CD14-positive monocyte (primary cell): ENCODE measurements at regions not wholly inside any gene's neighbourhood (a gene's known extent, or its start where the extent isn't known, plus 50 kb on each side); places are given as distances from the start of the nearest gene placed in this dataset.
"Not testable (repeated sequence)": the region's sequence is repeated elsewhere in the genome, so short reads cannot be mapped to it uniquely, and the experiment has no call there.

ENCODE experiments used
- DNase-seq, 3 donors: peaks; one replicate each; pipeline ENCODE4 v3.0.0-alpha.2; 2011 to 2022
- H2AFZ ChIP-seq: 2 replicates; pipeline ENCODE4 v1.6.0; 2012; ENCODE audit warnings: mild to moderate bottlenecking, low read depth, low read length, inconsistent platforms; ENCODE audit not compliant: insufficient read depth, poor library complexity, severe bottlenecking
- H3K27ac ChIP-seq, 2 donors: 1 replicate in 1 of 2; 2 replicates in 1 of 2; pipeline ENCODE4 v1.5.1; 2012 to 2013; ENCODE audit warnings: low read length in 2 of 2, control low read depth in 1 of 2, inconsistent platforms in 1 of 2, low read depth in 1 of 2, mild to moderate bottlenecking in 1 of 2
- H3K27me3 ChIP-seq, 2 donors: one replicate each; pipeline versions ENCODE4 v1.6.0 to v1.6.1; 2011 to 2013; ENCODE audit warnings: low read length in 2 of 2; ENCODE audit not compliant: control insufficient read depth in 2 of 2, insufficient read depth in 2 of 2
- H3K36me3 ChIP-seq, 2 donors: replicated peaks in 1 of 2; 1 replicate in 1 of 2; 2 replicates in 1 of 2; pipeline versions ENCODE4 v1.5.1 to v1.6.1; 2012 to 2013; ENCODE audit warnings: low read length in 2 of 2, control low read depth in 1 of 2, inconsistent platforms in 1 of 2, mild to moderate bottlenecking in 1 of 2; ENCODE audit not compliant: insufficient read depth in 2 of 2, control insufficient read depth in 1 of 2
- H3K4me1 ChIP-seq, 2 donors: 1 replicate in 1 of 2; 2 replicates in 1 of 2; pipeline versions ENCODE4 v1.5.1 to v1.6.1; 2012 to 2013; ENCODE audit warnings: low read length in 2 of 2, control low read depth in 1 of 2, inconsistent platforms in 1 of 2, mild to moderate bottlenecking in 1 of 2, moderate library complexity in 1 of 2; ENCODE audit not compliant: insufficient read depth in 2 of 2, control insufficient read depth in 1 of 2
- H3K4me2 ChIP-seq: replicated peaks from 2 replicates; pipeline ENCODE3; 2012; ENCODE audit warnings: low read length, moderate library complexity, mild to moderate bottlenecking; ENCODE audit not compliant: poor library complexity, severe bottlenecking; ENCODE audit errors: extremely low read depth
- H3K4me3 ChIP-seq, 3 experiments: fragments of 200-600 bp in 1 of 3; sonication (generic) in 1 of 3; replicated peaks in 1 of 3; 1 replicate in 2 of 3; 2 replicates in 1 of 3; pipeline ENCODE4 v1.5.1; 2011 to 2013; ENCODE audit warnings: low read length in 3 of 3, mild to moderate bottlenecking in 3 of 3, control low read depth in 2 of 3, low read depth in 2 of 3, inconsistent platforms in 1 of 3, moderate library complexity in 1 of 3
- H3K79me2 ChIP-seq: 2 replicates; pipeline ENCODE4 v1.6.0; 2012; ENCODE audit warnings: mild to moderate bottlenecking, control low read depth, inconsistent platforms, low read length, moderate library complexity; ENCODE audit not compliant: insufficient read depth
- H3K9ac ChIP-seq: 2 replicates; pipeline ENCODE4 v1.6.0; 2017; ENCODE audit warnings: low read length, mild to moderate bottlenecking; ENCODE audit not compliant: insufficient read depth, poor library complexity, severe bottlenecking
- H3K9me3 ChIP-seq, 2 donors: replicated peaks in 1 of 2; 1 replicate in 1 of 2; 2 replicates in 1 of 2; pipeline versions ENCODE4 v1.5.1 to v1.6.1; 2012 to 2013; ENCODE audit warnings: low read length in 2 of 2, control low read depth in 1 of 2; ENCODE audit not compliant: control insufficient read depth in 1 of 2, insufficient read depth in 1 of 2
- H4K20me1 ChIP-seq: 2 replicates; pipeline ENCODE4 v1.6.0; 2012; ENCODE audit warnings: mild to moderate bottlenecking, low read length, control low read depth, moderate library complexity; ENCODE audit not compliant: insufficient read depth
- H3K27ac Mint-ChIP-seq, 7 donors: one replicate each; pipeline ENCODE4 v1.8.0; 2020; ENCODE audit warnings: mild to moderate bottlenecking in 7 of 7, mixed read lengths in 7 of 7, moderate library complexity in 6 of 7, inconsistent platforms in 2 of 7
- H3K27me3 Mint-ChIP-seq, 3 donors: one replicate each; pipeline ENCODE4 v1.8.0; 2021 to 2022; ENCODE audit warnings: low read depth in 3 of 3, mild to moderate bottlenecking in 3 of 3, mixed read lengths in 3 of 3, moderate library complexity in 3 of 3, inconsistent platforms in 1 of 3
- H3K36me3 Mint-ChIP-seq, 2 donors: one replicate each; pipeline ENCODE4 v1.8.0; 2020; ENCODE audit warnings: mixed read lengths in 2 of 2, inconsistent platforms in 1 of 2, mild to moderate bottlenecking in 1 of 2
- H3K4me1 Mint-ChIP-seq: one replicate; pipeline ENCODE4 v1.8.0; 2020; ENCODE audit warnings: mild to moderate bottlenecking, mixed read lengths
- H3K4me3 Mint-ChIP-seq, 2 donors: one replicate each; pipeline ENCODE4 v1.8.0; 2020; ENCODE audit warnings: mild to moderate bottlenecking in 2 of 2, mixed read lengths in 2 of 2, moderate library complexity in 1 of 2
- H3K9me3 Mint-ChIP-seq, 7 donors: one replicate each; pipeline ENCODE4 v1.8.0; 2020 to 2022; ENCODE audit warnings: mixed read lengths in 7 of 7, mild to moderate bottlenecking in 6 of 7, moderate library complexity in 6 of 7, inconsistent platforms in 2 of 7
- CTCF ChIP-seq: fragments of 200-600 bp; IDR thresholded peaks from one replicate; pipeline ENCODE4 v1.8.0; 2022; ENCODE audit warnings: antibody characterized with exemption, mild to moderate bottlenecking
- WGBS: methylation state at CpG from one replicate; pipeline ENCODE4 v1.1.5; 2013; ENCODE audit warnings: missing lambda C conversion rate; ENCODE audit not compliant: insufficient coverage; 5-methylcytosine and 5-hydroxymethylcytosine counted together
- intact Hi-C, 2 donors: fragments of 100-400 bp; cut with micrococcal nuclease; formaldehyde crosslinking; loops; one replicate each; pipeline versions ENCODE4 v1.15.0 to v1.15.1; 2023

GRCh38 chr13:50627111-50627510, 216.4 kb downstream of the DLEU7 start:
- peak overlapping the region in 1 of 2 donors; percentile 82 for H3K27ac ChIP-seq
- Mint-ChIP-seq H3K4me3 (no peak overlapping the region), H3K27ac (peak overlapping the region in 4 of 7 donors; percentile 11 to 80 (median 20)), H3K36me3 (peaks cover 2 to 3% of the 10 kb centered on the region in 2 donors), H3K27me3 (no peaks in the 10 kb centered on the region), H3K9me3 (peaks cover 0 to 5% (median 3%) of the 10 kb centered on the region in 7 donors), H3K4me1 (peaks cover 34% of the 10 kb centered on the region)
- intact Hi-C loops = loop anchor here in 1 of 2 donors (10.0 kb wide), 1 partner anchor 168 kb away; no protein-coding TSS in a partner anchor
- H3K4me1 ChIP-seq = peaks cover 30 to 42% of the 10 kb centered on the region in 2 donors
- no peaks in the 10 kb centered on the region for H3K36me3 ChIP-seq
- no peaks in the 10 kb centered on the region for H4K20me1 ChIP-seq
- H3K9ac ChIP-seq = no peak overlapping the region
- H3K79me2 ChIP-seq = no peaks in the 10 kb centered on the region
- no CpG with 5 or more reads among the region's 1 CpG for WGBS
- no peak for TF ChIP-seq CTCF
- H3K27me3 ChIP-seq = no peaks in the 10 kb centered on the region
- no peak for DNase-seq
- H3K4me3 ChIP-seq = no peak overlapping the region
- no peak overlapping the region for H3K4me2 ChIP-seq
- no peaks in the 10 kb centered on the region for H3K9me3 ChIP-seq
- no peak overlapping the region for H2AFZ ChIP-seq

DNA sequence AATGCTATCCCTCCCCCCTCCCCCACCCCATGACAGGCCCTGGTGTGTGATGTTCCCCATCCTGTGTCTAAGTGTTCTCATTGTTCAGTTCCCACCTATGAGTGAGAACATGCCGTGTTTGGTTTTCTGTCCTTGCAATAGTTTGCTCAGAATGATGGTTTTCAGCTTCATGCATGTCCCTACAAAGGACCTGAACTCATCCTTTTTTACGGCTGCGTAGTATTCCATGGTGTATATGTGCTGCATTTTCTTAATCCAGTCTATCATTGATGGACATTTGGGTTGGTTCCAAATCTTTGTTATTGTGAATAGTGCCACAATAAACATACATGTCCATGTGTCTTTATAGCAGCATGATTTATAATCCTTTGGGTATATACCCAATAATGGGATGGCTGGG, 215.0 kb downstream of the DLEU7 start:
- H4K20me1 ChIP-seq, H3K9me3 ChIP-seq, H3K27ac Mint-ChIP-seq, H3K36me3 ChIP-seq, H3K79me2 ChIP-seq, H3K27me3 Mint-ChIP-seq, DNase-seq, H3K4me3 ChIP-seq, H3K36me3 Mint-ChIP-seq, H3K27ac ChIP-seq, H3K4me2 ChIP-seq, H3K9me3 Mint-ChIP-seq, H3K4me3 Mint-ChIP-seq, H3K27me3 ChIP-seq, H3K9ac ChIP-seq, H2AFZ ChIP-seq: not testable (repeated sequence)
- intact Hi-C loops = loop anchor here in 1 of 2 donors (10.0 kb wide), 1 partner anchor 166 kb away; no protein-coding TSS in a partner anchor
- H3K4me1 ChIP-seq = peaks cover 41 to 56% of the 10 kb centered on the region in 2 donors
- peaks cover 47% of the 10 kb centered on the region for H3K4me1 Mint-ChIP-seq
- 100% methylated on average over 1 of the region's 3 CpGs for WGBS
